Liver (tissue), 7 donors: ENCODE measurements at regions not wholly inside any gene's neighbourhood (a gene's known extent, or its start where the extent isn't known, plus 50 kb on each side); places are given as distances from the start of the nearest gene placed in this dataset.

Experiments
- DNase-seq: peaks from one replicate; pipeline ENCODE4 v3.0.0-alpha.2; 2017; ENCODE audit warnings: low spot score
- H3K27ac ChIP-seq, 2 donors: one replicate each; pipeline ENCODE4 v1.7.0; 2013; ENCODE audit warnings: inconsistent platforms in 2 of 2, low read length in 2 of 2, control low read depth in 1 of 2, low read depth in 1 of 2, mild to moderate bottlenecking in 1 of 2
- H3K27me3 ChIP-seq, 4 donors: one replicate each; pipeline versions ENCODE4 v1.6.1 to v1.7.0; 2013; ENCODE audit warnings: low read length in 3 of 4, inconsistent platforms in 1 of 4, mild to moderate bottlenecking in 1 of 4, moderate library complexity in 1 of 4; ENCODE audit not compliant: control insufficient read depth in 4 of 4, insufficient read depth in 4 of 4
- H3K36me3 ChIP-seq, 4 donors: one replicate each; pipeline versions ENCODE4 v1.6.1 to v1.7.0; 2013; ENCODE audit warnings: low read length in 3 of 4, mild to moderate bottlenecking in 3 of 4, low read depth in 1 of 4, moderate library complexity in 1 of 4; ENCODE audit not compliant: control insufficient read depth in 4 of 4, insufficient read depth in 3 of 4
- H3K4me1 ChIP-seq, 4 donors: one replicate each; pipeline versions ENCODE4 v1.6.1 to v1.7.0; 2013; ENCODE audit warnings: low read length in 3 of 4, mild to moderate bottlenecking in 3 of 4, moderate library complexity in 1 of 4; ENCODE audit not compliant: control insufficient read depth in 4 of 4, insufficient read depth in 4 of 4
- H3K4me3 ChIP-seq, 3 donors: one replicate each; pipeline versions ENCODE4 v1.6.1 to v1.7.0; 2013; ENCODE audit warnings: low read length in 3 of 3, control low read depth in 1 of 3, low read depth in 1 of 3, mild to moderate bottlenecking in 1 of 3
- H3K9ac ChIP-seq, 2 donors: one replicate each; pipeline ENCODE4 v1.7.0; 2013; ENCODE audit warnings: low read length in 2 of 2, mild to moderate bottlenecking in 2 of 2, moderate library complexity in 2 of 2, control low read depth in 1 of 2, low read depth in 1 of 2
- H3K9me3 ChIP-seq, 4 donors: one replicate each; pipeline versions ENCODE4 v1.6.1 to v1.7.0; 2013; ENCODE audit warnings: low read length in 3 of 4; ENCODE audit not compliant: control insufficient read depth in 4 of 4
- FOXA1 ChIP-seq: IDR thresholded peaks from 2 replicates; pipeline ENCODE4 v1.6.1; 2016; ENCODE audit warnings: antibody characterized with exemption
- FOXA2 ChIP-seq: IDR thresholded peaks from 2 replicates; pipeline ENCODE4 v1.6.1; 2016; ENCODE audit warnings: antibody characterized with exemption
- HNF4A ChIP-seq, 2 donors: conservative IDR thresholded peaks; 2 replicates each; pipeline ENCODE4 v1.6.1; 2016; ENCODE audit warnings: antibody characterized with exemption in 2 of 2, mild to moderate bottlenecking in 2 of 2
- HNF4G ChIP-seq: IDR thresholded peaks from 2 replicates; pipeline ENCODE4 v1.6.1; 2016; ENCODE audit warnings: antibody characterized with exemption
- JUND ChIP-seq, 2 donors: IDR thresholded peaks; 2 replicates each; pipeline ENCODE4 v1.6.1; 2016; ENCODE audit warnings: antibody characterized with exemption in 2 of 2
- MAX ChIP-seq: IDR thresholded peaks from 2 replicates; pipeline ENCODE4 v1.6.1; 2016; ENCODE audit warnings: antibody characterized with exemption
- NR2F2 ChIP-seq: IDR thresholded peaks from 2 replicates; pipeline ENCODE4 v1.6.1; 2016; ENCODE audit warnings: antibody characterized with exemption
- RAD21 ChIP-seq, 2 donors: IDR thresholded peaks; 2 replicates each; pipeline ENCODE4 v1.6.1; 2016; ENCODE audit warnings: antibody characterized with exemption in 2 of 2, mild to moderate bottlenecking in 2 of 2
- TAF1 ChIP-seq: conservative IDR thresholded peaks from 2 replicates; pipeline ENCODE4 v1.6.1; 2016; ENCODE audit warnings: antibody characterized with exemption, mild to moderate bottlenecking
- ZBTB33 ChIP-seq: IDR thresholded peaks from 2 replicates; pipeline ENCODE4 v1.6.1; 2016; ENCODE audit warnings: antibody characterized with exemption
- WGBS: extraction: QIAGEN DNeasy Blood & Tissue Kit; methylation state at CpG from one replicate; pipeline ENCODE4 v1.1.7; 2013; 5-methylcytosine and 5-hydroxymethylcytosine counted together
- TF ChIP-seq, protein P1 (sequence below): IDR thresholded peaks from 2 replicates; pipeline ENCODE4 v1.6.1; 2016; ENCODE audit warnings: antibody characterized with exemption
- TF ChIP-seq, protein P2 (sequence below): IDR thresholded peaks from 2 replicates; pipeline ENCODE4 v1.6.1; 2016; ENCODE audit warnings: antibody characterized with exemption, mild to moderate bottlenecking
- donor health status: healthy.
- donor health status: healthy.
- donor health status: healthy.
- donor health status: healthy.

DNA sequence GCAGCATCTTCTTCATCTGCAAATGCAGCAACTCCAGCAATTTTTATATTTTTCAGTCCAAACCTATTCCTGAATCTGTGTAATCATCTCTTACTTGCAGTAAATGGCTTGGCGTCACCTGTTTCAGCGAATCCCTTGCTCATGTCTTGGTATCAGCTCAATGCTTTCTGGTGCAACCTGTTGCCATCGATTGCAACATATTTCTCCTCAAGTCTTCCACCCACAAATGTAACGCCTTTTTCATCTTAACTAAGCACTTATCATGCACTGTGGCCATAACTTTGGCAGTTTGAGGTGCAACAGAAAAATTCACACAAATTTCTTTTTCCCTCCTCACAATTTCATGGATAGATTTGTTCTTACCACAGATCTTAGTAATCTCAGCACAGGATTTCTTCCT lies 168.3 kb downstream of the HERPUD2 start:
- Histone ChIP-seq H3K4me3 (no peak overlapping the region), H3K9ac (no peak overlapping the region), H3K27me3 (no peaks in the 10 kb centered on the region), H3K36me3 (no peaks in the 10 kb centered on the region), H3K4me1 (peaks cover 1 to 16% (median 8%) of the 10 kb centered on the region in 4 donors), H3K27ac (no peak overlapping the region), H3K9me3 (no peaks in the 10 kb centered on the region)
- no peak for DNase-seq
- TF ChIP-seq, protein P1, sequence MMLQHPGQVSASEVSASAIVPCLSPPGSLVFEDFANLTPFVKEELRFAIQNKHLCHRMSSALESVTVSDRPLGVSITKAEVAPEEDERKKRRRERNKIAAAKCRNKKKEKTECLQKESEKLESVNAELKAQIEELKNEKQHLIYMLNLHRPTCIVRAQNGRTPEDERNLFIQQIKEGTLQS: no peak
- no peak for TF ChIP-seq HNF4G
- TF ChIP-seq ZBTB33: no peak
- no peak for TF ChIP-seq TAF1
- TF ChIP-seq RAD21 (IDR thresholded peaks at IDR 0.05): no peak
- no peak for TF ChIP-seq HNF4A (conservative IDR thresholded peaks at IDR 0.05)
- TF ChIP-seq JUND (IDR thresholded peaks at IDR 0.05): no peak
- WGBS: 95% methylated on average over 4 of the region's 4 CpGs

DNA sequence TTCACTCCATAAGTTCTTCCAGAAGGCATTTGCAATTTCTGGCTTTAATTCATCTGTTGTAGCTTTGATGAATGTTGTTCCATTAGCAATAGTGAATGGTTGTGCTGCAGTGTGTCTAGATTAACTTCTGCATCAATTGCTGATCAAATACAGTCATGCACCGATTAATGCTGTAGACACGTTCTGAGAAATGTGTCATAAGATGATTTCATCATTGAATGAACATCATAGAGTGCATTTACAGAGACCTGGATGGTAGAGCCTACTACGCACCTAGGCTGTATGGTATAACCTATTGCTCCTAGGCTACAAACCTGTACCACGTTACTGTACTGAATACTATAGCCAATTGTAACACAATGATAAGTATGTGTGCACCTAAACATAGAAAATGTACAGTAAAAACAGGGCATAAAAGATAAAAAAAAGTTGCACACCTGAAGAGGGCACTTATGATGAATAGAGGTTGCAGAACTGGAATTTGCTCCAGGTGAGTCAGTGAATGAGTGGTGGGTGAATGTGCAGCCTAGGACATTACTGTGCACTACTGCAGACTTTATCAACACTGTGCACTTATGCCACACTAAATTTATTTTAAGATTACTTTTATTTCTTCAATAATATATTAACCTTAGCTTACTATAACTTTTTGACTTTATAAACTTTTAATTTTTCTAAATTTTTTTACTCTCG lies 170.7 kb downstream of the HERPUD2 start:
- Histone ChIP-seq H3K36me3 (no peaks in the 10 kb centered on the region), H3K4me3 (no peak overlapping the region), H3K4me1 (peaks cover 1 to 16% (median 9%) of the 10 kb centered on the region in 4 donors), H3K27me3 (no peaks in the 10 kb centered on the region), H3K9me3 (no peaks in the 10 kb centered on the region), H3K9ac (no peak overlapping the region), H3K27ac (no peak overlapping the region)
- DNase-seq: no peak
- TF ChIP-seq FOXA1 (no peak), NR2F2 (no peak), FOXA2 (no peak), MAX (no peak), RAD21 (IDR thresholded peaks at IDR 0.05) (no peak), JUND (IDR thresholded peaks at IDR 0.05) (no peak)
- TF ChIP-seq, protein P2, sequence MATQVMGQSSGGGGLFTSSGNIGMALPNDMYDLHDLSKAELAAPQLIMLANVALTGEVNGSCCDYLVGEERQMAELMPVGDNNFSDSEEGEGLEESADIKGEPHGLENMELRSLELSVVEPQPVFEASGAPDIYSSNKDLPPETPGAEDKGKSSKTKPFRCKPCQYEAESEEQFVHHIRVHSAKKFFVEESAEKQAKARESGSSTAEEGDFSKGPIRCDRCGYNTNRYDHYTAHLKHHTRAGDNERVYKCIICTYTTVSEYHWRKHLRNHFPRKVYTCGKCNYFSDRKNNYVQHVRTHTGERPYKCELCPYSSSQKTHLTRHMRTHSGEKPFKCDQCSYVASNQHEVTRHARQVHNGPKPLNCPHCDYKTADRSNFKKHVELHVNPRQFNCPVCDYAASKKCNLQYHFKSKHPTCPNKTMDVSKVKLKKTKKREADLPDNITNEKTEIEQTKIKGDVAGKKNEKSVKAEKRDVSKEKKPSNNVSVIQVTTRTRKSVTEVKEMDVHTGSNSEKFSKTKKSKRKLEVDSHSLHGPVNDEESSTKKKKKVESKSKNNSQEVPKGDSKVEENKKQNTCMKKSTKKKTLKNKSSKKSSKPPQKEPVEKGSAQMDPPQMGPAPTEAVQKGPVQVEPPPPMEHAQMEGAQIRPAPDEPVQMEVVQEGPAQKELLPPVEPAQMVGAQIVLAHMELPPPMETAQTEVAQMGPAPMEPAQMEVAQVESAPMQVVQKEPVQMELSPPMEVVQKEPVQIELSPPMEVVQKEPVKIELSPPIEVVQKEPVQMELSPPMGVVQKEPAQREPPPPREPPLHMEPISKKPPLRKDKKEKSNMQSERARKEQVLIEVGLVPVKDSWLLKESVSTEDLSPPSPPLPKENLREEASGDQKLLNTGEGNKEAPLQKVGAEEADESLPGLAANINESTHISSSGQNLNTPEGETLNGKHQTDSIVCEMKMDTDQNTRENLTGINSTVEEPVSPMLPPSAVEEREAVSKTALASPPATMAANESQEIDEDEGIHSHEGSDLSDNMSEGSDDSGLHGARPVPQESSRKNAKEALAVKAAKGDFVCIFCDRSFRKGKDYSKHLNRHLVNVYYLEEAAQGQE: no peak
- 89% methylated on average over 5 of the region's 5 CpGs for WGBS

DNA sequence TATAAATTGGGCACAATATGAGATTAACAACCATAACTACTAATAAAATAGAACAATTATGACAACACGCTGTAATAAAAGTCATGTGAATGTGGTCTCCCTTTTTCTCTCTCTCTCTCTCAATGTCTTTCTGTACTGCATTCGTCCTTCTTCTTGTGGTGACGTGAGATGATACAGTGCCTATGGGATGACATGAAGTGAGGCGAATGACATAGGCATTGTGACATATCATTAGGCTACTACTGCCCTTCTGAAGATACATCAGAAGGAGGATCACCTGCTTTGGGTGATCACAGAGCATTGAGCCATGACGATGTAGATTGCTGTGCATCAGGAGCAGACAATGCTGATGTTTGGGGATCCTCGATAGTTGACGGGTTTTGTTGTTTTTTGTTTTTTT lies 171.6 kb downstream of the HERPUD2 start:
- Histone ChIP-seq H3K4me1 (peaks cover 1 to 10% (median 5%) of the 10 kb centered on the region in 4 donors), H3K27me3 (no peaks in the 10 kb centered on the region), H3K9me3 (no peaks in the 10 kb centered on the region), H3K4me3 (no peak overlapping the region), H3K36me3 (no peaks in the 10 kb centered on the region), H3K9ac (no peak overlapping the region), H3K27ac (no peak overlapping the region)
- DNase-seq: no peak
- no peak for TF ChIP-seq HNF4A (conservative IDR thresholded peaks at IDR 0.05)
- TF ChIP-seq, protein P1: no peak
- 93% methylated on average over 7 of the region's 7 CpGs for WGBS
